ENCODE measurements at regions not wholly inside any gene's neighbourhood (a gene's known extent, or its start where the extent isn't known, plus 50 kb on each side); places are given as distances from the start of the nearest gene placed in this dataset.
"Not testable (repeated sequence)": the region's sequence is repeated elsewhere in the genome, so short reads cannot be mapped to it uniquely, and the experiment has no call there.

- DNase-seq: no peak
Observed at GRCh38 chr3:187856555-187856954, 111.3 kb upstream of the BCL6 start.

DNA sequence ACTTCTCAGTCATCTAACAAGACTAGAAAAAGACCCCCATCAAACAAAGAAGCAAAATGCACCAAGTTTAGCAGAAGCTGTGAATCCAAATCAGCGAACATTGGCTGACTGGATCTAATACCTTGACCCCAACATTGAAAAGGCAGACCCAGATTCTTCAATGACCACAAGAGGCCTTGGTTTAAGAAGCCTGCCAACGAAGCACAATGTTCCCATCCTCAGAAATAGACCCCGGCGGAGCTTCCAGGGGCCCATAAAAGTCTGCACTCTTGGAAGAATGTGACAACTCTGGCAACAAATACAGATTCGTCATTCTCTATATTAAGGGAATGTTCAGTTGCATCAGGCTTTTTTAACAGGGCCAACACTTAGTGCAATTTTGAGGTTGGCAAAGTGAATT lies 112.8 kb upstream of the BCL6 start:
- DNase-seq: no peak

DNA sequence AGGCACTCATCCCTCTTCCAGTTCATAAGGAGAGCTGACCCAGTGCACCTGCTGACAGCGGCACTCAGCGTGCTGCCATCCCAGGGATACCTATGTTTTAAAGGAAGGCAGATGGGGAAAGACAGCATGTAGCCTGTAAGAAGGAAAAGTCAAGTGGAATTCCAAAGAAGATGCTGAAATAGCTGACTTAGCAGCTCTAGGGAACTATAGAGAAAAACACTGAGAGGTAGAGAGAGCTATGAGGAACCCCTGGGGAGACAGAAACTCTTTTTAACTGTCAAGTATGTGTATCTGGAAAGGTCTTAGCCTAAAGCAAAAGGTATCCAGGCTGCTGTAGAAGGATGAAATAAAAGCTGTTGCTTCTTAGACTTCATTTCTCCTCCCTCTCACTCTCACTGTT lies 113.4 kb upstream of the BCL6 start:
- no peak for DNase-seq

DNA sequence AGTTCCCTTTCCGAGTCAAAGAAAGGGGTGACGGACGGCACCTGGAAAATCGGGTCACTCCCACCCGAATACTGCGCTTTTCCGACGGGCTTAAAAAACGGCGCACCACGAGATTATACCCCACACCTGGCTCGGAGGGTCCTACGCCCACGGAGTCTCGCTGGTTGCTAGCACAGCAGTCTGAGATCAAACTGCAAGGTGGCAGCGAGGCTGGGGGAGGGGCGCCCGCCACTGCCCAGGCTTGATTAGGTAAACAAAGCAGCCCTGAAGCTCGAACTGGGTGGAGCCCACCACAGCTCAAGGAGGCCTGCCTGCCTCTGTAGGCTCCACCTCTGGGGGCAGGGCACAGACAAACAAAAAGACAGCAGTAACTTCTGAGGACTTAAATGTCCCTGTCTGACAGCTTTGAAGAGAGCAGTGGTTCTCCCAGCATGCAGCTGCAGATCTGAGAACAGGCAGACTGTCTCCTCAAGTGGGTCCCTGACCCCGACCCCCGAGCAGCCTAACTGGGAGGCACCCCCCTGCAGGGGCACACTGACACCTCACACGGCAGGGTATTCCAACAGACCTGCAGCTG lies 117.5 kb upstream of the BCL6 start:
- DNase-seq: not testable (repeated sequence)

- DNase-seq: no peak
Observed at GRCh38 chr3:187870360-187871203, 125.3 kb upstream of the BCL6 start.

DNA sequence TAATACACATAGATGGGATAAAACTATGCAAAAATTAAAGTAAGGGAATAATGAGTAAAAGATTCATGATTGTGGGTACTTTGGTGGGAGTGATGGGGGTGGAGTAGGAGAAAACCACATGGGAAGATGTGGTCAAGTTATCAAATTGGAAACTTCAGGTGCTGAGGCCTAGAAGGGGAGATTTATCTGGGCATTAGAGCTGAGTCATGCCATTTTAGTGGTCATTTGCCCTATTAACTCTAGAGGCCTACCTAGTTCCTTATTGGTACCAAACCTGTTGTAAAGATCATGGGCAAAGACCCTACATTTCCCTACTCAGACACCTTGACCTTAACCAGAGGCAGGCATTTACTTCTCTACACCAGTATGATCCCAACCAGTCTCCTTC lies 125.9 kb upstream of the BCL6 start:
- no peak for DNase-seq

GRCh38 chr3:187871848-187872247 lies 126.6 kb upstream of the BCL6 start:
- DNase-seq: no peak

DNA sequence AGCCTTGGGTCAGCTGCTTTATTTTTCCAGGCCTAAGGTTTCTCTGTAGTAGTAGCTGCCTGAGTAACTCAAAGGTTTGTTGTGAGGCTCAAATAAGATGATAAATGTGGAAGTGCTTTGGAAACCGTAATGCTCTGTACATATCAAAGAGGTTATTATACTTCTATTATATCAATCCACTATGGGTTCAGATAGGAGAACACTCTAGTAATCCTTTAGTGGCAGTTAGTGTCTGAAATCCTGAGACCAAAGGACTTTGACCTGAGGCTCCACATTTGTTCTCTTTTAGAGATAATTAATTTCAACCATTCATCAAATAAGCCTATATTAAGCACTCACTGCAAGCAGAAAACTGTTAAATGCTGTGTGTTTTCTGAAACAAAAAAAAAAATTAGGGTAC lies 128.6 kb upstream of the BCL6 start:
- no peak for DNase-seq

GRCh38 chr3:187875863-187876262 lies 130.6 kb upstream of the BCL6 start:
- no peak for DNase-seq

GRCh38 chr3:187878772-187879518 lies 133.7 kb upstream of the BCL6 start:
- no peak for DNase-seq

GRCh38 chr3:187880441-187880840 lies 135.2 kb upstream of the BCL6 start:
- no peak for DNase-seq

GRCh38 chr3:187880851-187881250 lies 135.6 kb upstream of the BCL6 start:
- DNase-seq: no peak

DNA sequence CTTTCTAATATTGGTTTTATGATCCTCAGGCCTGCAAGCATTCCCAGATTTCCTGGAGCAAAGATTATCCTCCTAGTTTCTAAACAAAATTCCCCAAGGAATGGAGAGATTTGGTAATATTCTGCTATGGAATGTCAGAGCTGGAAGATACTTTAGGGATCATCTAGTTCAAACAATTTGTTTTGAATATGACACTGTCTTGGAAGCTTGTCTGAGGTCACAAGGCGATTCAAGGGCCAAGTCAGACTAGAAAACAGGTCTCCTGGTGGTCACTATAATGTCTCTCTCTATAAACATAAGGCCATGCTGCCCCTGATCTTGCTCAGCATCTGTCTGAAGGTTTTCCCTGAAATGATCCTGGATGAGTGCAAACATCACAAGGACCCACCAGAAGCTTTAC lies 143.4 kb upstream of the BCL6 start:
- DNase-seq: no peak

DNA sequence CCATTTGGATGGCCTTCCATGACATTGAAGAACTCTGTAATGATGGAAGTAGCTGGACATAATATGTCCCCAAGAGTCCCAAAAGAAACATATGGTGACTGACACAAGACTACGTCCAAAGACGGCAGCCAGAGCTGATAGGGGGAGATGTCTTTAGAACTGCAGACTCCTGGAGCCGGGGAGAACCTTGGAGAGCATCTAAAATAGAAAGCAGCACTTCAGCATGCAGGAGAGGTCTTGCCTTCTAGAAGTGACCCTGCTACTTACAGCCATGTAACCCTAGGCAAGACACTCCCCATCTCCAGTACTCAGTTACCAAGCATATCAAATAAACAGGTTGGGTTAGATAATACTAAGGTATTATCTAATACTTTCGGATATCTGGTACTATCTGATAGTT lies 143.8 kb upstream of the BCL6 start:
- DNase-seq: no peak

DNA sequence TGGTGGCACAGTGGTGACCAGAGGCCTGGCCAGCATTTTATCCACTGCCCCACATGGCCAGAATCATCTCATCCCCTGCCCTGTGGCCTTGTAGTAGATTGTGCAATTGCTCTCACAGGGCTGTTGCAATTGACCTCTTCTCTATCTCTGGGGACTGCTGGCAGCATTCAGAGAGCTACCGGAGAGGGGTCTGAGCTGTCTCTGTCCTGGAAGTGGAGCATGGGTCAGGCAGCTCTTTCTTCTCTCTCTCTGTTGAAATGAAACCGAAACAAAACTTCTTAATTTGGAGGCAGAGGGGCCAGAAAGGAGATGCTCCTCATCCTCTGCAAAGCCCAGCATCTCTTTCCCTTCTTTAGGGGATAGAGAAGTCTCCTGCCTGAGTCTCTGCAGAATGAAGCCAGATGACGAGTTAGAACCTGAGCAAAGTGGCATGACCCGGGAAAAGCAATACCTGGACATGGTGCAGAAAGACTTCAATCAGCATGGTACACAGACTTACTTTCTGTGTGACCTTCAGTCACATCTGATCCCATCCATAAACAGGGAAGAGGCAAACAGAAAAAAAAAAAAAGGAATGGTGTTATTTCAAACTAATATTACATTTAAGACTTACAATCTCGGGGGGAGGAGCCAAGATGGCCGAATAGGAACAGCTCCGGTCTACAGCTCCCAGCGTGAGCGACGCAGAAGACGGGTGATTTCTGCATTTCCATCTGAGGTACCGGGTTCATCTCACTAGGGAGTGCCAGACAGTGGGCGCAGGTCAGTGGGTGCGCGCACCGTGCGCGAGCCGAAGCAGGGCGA lies 144.5 kb upstream of the BCL6 start:
- no peak for DNase-seq

DNA sequence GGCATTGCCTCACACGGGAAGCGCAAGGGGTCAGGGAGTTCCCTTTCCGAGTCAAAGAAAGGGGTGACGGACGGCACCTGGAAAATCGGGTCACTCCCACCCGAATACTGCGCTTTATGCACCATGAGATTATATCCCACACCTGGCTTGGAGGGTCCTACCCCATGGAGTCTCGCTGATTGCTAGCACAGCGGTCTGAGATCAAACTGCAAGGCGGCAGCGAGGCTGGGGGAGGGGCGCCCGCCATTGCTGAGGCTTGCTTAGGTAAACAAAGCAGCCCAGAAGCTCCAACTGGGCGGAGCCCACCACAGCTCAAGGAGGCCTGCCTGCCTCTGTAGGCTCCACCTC lies 145.1 kb upstream of the BCL6 start:
- not testable (repeated sequence) for DNase-seq

- DNase-seq: no peak
Observed at GRCh38 chr3:187896646-187897045, 151.4 kb upstream of the BCL6 start.

DNA sequence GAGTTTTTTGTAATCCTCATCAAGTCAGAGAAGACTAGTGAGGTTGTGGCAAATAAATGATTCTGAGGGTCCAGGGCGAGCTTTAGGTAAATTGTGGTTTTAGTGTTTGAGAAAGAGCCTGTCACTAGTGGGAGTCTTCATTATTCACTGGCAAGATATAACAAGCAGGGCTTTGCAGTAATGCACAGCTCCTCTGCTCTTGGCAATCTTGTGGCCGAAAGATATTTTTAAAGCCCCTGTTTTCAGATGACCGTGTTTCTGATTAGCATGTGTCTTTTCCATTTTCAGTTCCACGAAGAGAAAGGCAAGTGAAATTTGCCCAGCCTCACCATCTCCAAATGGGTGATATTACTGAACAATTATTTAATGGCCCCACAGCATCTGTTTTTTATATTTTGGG lies 154.0 kb upstream of the BCL6 start:
- DNase-seq: no peak

GRCh38 chr3:187900993-187901755 lies 155.9 kb upstream of the BCL6 start:
- DNase-seq: no peak

- no peak for DNase-seq
Observed at GRCh38 chr3:187902041-187902471, 156.8 kb upstream of the BCL6 start.

GRCh38 chr3:187902936-187903335 lies 157.7 kb upstream of the BCL6 start:
- no peak for DNase-seq

DNA sequence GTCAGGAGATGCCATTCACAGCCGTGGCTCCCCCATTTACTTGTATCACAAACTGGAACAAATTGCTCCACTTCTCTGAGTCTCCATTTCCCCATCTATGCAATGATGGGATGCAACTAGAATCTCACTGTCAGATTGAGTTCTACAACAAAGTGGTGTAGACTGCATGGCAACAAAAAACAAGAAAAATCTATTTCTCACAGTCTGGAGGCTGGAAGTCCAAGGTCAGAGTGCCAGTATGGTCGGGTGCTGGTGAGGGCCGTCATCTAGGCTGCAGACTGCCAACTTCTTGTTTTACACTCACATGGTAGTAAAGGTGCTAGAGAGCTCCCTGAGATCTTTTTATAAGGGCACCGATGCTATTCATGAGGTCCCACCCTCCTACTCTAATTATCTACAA lies 158.4 kb upstream of the BCL6 start:
- DNase-seq: no peak

DNA sequence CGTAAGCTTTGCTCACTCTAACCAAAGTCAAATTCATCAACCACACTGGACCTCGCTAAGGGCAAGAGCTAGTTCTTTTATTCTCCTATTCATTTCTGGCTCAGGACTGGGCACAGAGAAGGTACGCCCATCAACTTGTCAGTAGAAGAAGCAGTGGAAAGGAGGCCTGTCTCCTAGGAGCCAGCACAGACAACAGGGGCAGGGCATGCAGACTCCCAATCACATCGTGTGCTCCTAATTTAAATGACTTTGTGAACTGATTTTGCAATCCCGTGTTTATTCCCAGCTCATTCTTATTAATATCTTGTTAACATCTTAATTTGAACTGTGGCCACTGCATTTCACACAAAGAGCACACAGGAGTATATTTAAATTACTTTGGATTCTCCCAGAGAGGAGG lies 161.1 kb upstream of the BCL6 start:
- DNase-seq: no peak

All from NCI-H2081 treated with DMSO at 0.1 percent for 48 hours (cell line).